ENCODE measurements at regions not wholly inside any gene's neighbourhood (a gene's known extent, or its start where the extent isn't known, plus 50 kb on each side); places are given as distances from the start of the nearest gene placed in this dataset.

- DNase-seq, result no peak
Measured at GRCh38 chr10:52653263-52653909, 119.2 kb downstream of the MBL2 start.

DNA sequence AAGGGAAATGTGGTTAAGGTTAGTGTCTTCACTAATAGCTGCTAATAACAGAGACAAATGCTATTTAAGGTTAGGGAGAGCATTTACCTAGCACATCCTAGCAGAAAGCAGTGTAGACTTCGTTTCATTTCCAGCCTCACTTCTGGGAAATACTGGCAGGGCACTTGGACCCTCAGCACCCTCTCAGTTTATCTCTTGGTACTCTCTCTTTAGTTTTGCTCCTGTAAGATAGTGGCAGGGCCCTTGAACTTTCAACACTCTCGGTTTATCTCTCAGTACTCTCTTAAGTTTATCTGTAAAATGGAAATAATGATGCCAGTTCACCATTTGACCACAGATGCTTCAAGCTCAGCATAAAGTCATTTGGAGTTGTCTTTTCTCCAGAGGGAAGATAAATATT, 118.4 kb downstream of the MBL2 start:
- DNase-seq, result no peak

DNA sequence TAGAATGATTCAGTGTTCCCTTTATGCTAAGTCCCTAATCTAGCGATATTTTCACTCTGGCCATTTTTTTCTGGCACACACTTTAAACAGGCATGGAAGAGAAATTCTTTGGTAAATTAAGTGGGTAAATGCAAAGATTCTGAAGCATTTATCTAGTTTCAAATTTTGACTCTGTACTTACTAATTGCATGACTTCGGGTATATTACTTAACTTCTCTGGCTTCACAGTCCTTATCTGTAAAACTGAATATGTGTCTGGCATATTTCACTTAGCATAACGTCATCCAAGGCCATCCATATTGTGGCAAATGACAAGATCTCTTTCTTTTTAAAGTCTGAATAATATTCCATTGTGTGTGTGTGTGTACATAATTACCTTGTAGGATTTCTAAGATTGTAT, 114.5 kb downstream of the MBL2 start:
- DNase-seq, result no peak

DNA sequence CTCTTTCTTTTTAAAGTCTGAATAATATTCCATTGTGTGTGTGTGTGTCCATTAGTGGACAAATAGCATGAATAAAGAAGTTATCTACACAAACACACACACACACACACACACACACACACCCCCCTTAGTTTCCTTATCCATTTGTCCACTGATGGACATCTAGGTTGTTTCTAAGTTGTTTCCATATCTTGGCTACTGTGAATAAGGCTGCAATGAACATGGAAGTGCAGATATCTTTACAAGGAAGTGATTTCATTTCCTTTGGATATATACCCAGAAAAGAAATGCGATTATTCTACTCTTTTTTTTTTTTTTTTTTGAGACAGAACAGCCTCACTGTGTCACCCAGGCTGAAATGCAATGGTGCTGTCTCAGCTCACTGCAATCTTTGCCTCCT, 113.5 kb downstream of the MBL2 start:
- DNase-seq, result no peak

DNA sequence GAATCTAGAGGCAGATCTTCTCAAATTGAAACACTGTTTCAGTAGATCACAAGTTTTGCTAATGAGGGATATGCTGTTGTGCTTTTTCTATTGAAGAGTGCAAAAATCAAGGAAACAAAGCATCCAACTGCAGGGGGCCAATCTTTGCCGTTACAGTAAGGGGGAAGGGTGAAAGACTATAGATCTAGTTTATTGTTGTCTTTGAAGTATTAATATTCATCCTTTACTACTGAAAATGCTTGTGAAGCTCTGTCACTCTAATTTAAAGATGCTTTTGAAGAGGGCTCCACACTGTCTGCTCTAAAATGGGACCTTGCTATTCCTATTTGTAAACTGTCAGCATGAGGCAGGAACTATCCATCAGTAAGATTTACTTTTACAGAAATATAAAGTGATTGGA, 110.3 kb downstream of the MBL2 start:
- DNase-seq, result no peak

DNA sequence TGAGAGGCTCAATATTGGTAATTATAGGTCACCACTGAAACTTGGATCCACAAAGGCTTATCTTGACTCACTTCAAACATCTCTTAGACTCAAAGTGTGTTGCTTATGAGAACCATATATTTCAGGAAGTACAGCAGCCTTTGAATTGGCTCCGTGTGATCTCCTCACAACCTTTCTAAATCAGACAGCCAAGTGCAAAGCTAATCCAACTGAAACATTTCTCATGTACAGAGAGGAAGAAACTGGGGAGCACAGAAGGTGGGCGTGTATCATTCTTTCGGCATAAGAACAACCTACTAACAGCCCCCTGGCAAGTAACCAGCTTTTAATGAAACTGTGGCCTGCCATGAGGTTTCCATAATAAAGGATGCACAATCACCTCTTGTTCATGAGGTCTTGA, 109.4 kb downstream of the MBL2 start:
- no peak for DNase-seq

GRCh38 chr10:52664629-52665028, 108.0 kb downstream of the MBL2 start:
- no peak for DNase-seq

DNA sequence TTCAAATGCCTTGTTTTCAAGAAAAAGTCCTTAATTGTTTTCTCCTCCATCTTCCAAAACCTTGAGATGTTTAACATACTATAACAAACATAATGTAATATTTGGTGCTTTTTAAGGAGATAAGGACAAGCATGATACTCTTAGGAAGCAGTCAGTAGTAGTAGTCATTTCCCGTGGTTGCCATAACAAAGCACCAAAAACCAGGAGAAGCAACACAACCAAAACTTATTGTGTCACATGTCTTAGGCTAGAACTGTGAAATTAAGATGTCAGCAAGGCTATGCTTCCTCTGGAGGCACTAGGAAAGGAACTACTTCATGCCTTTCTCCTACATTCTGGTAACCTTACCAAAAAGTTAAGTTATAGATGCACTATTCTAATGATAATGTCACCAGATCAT, 106.8 kb downstream of the MBL2 start:
- DNase-seq, result no peak

DNA sequence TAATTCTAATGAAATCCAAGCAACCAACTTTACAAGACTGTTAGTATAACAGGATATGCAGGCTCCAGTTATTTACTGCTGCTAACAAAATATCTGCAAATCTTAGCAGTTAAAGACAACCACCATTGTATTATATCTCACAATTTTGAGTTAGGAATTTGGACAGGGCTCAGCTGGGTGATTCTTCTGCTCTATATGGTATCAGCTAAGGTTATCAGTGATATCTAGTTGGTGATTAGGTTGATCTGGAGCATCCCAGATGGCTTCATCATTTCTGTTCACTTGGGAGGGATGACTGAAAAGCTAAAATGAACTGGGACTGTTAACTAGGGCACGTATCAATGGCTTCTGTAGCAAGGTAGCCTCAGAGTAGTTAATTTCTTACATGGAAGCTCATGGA, 105.7 kb downstream of the MBL2 start:
- no peak for DNase-seq

GRCh38 chr10:52668024-52668423, 104.6 kb downstream of the MBL2 start:
- no peak for DNase-seq

GRCh38 chr10:52672880-52673279, 99.7 kb downstream of the MBL2 start:
- no peak for DNase-seq

GRCh38 chr10:52673468-52673867, 99.1 kb downstream of the MBL2 start:
- DNase-seq, result no peak

- DNase-seq, result no peak
Measured at GRCh38 chr10:52674474-52674873, 98.1 kb downstream of the MBL2 start.

DNA sequence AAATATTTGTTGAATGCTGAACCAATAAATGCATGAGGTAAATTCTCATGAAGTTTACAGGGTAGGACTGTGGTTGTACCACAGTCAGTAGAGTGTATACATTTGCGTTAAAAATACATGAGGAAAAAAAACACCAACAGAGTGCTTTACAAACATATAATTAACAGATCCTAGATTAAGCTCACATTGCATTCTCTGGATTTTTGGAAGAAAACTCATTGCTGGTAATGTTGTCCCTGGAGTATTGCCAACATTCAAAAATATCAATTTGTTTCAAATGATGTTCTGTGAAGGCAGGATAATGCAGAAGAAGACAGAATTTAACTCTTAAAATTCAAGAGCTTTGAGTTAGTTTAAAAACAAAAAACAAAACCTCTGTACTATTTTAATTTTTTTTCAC, 95.5 kb downstream of the MBL2 start:
- DNase-seq, result no peak

GRCh38 chr10:52678611-52679010, 94.0 kb downstream of the MBL2 start:
- DNase-seq, result no peak

DNA sequence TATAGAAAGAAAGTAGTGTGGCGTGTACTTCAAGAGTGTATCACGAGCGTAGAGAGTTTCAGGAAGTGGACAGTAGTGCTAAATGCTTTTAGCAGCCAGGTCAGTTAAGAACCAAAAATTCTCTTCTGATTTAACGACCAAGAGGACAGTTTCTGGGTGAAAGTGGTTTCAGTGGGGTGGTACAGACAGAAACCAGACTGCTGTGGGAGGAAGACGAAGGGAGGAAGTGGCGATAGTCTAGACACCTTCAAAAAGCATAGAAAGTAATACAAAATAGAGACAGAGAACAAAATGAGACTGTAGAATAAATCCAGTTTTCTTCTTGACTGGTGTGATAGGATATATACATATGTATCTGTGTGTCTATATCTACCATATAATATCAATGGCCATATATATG, 93.5 kb downstream of the MBL2 start:
- no peak for DNase-seq

DNA sequence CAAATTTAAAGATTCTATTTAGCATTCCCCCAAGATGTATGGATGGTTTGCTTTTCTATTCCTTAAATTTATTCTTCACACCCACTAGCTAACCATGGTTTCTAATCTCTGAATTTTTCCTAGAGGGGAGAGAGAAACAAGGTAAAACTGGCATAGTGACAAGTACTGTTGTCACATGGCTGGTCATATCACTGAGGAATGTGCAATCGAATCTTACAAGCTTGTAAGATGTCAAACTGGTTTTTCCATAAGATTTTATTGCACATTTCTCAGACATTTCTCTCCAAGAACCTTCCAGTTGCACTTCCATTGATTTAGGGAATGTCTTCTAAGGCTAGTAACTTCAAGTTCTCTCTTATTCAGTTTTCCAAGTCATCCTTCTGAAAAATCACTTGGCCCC, 89.8 kb downstream of the MBL2 start:
- DNase-seq, result no peak

- DNase-seq, result no peak
Measured at GRCh38 chr10:52683776-52684175, 88.8 kb downstream of the MBL2 start.

GRCh38 chr10:52688899-52689298, 83.7 kb downstream of the MBL2 start:
- no peak for DNase-seq

DNA sequence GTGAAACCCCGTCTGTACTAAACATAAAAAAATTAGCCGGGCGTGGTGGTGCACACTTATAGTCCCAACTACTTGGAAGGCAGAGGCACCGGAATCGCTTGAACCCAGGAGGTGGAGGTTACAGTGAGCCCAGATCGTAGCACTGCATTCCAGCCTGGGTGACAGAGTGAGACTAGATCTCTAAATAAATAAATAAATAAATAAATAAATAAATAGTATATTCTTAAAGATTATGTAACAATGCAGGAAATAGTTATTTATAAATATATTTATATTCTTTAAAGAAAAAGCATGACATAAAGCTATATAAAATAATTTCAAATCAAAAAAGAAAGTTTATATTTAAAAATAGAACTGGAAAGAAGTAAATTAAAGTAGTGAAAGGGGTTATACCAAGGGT, 76.4 kb downstream of the MBL2 start:
- no peak for DNase-seq

GRCh38 chr10:52701647-52702046, 70.9 kb downstream of the MBL2 start:
- no peak for DNase-seq

GRCh38 chr10:52703451-52703850, 69.1 kb downstream of the MBL2 start:
- DNase-seq, result no peak

DNA sequence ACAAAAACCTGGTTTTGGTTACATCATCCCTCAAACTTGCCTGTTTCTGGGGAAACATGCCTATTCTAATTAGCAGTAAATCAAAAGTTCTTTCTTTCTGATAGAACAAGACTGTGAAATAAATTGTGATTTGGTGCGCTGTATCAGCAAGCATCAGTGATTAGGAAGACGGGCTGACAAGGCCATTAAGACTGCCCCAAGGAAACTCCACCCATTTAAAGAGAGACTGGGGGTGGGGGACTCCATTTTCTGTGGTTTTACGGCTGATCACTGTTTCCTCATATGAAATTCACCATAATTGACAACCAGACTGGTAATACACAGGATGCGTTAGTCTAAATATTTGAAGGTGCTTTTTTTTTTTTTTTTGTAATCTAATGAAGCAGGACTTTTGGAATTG, 68.7 kb downstream of the MBL2 start:
- no peak for DNase-seq

GRCh38 chr10:52706332-52707070, 66.1 kb downstream of the MBL2 start:
- DNase-seq, result no peak

All from activated T-cell treated with anti-CD3 and anti-CD28 coated beads, Interleukin-2, amount 50 U/mL, for 48 hours (primary cell).